ENCODE measurements at regions not wholly inside any gene's neighbourhood (a gene's known extent, or its start where the extent isn't known, plus 50 kb on each side); places are given as distances from the start of the nearest gene placed in this dataset.

DNA sequence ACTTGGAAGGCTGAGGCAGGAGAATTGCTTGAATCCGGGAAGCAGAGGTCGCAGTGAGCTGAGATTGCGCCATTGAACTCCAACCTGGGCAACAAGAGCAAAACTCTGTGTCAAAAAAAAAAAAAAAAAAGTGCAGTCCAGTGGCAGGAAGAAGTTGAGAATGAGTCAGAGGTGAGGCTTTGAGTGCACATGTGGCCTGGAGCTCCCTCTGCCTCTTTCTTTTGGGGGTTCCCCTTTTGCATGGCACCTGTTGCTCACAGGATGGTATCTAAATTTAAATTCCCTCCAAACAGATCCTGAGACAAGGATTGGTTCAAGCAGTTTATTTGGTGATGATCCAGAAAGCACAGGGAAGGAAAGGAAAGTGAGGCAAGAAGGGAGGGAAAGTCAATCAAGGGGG is 151.4 kb upstream of the STX18 start:
- peak; percentile 58 for DNase-seq (ENCODE audit: low spot score)

DNA sequence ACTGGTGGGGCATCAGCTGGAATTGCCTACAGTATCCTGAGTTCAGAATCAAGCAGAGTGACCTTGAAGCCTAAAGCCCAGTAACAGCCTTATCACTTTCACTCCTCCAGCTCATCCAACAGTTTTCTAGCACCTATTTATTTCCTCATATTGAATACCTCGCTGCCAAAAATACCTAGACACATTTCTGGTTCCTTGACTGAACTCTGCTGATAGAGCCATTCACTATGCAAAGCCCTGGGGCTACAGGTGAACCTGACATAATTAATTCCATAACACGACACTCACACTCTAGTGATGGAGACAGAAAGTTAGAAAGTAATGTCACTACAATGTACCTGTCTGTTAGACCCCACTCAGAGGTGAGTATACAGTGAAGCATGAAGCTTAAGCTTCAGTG is 149.0 kb upstream of the STX18 start:
- no peak for DNase-seq (ENCODE audit: low spot score)

DNA sequence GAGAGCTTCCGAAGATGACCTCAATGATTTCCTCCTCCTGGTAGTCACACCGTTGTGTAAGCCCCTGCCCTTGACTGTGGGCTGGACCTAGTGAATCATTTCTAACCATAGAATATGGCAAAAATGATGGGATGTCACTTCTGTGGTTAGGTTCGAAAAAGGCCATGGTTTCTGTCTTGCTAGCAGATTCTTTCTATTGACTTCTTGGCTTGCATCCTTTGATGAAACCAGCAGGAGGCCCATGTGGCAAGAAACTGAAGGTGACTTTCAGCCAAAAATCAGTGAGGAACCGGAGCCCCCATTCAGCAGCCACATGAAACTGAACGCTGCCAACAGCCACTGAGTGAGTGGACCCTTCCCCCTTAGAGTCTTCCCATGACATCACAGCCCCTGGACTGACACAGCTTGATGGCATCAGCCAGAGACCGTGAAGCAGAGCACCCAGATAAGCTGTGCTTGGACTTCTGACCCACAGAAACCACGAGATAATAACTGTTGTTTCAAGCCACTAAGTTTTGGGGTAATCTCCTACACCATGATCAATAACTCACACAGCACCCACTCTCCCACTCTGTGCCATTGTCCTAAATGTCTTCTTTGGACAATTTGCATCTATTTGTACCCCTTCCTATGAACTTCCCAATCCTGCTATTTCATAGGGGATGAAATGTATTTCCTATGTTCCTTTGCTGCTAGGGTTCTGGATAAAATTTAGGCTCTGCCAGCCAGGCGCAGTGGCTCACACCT is 148.0 kb upstream of the STX18 start:
- DNase-seq (ENCODE audit: low spot score): peak; percentile 81

DNA sequence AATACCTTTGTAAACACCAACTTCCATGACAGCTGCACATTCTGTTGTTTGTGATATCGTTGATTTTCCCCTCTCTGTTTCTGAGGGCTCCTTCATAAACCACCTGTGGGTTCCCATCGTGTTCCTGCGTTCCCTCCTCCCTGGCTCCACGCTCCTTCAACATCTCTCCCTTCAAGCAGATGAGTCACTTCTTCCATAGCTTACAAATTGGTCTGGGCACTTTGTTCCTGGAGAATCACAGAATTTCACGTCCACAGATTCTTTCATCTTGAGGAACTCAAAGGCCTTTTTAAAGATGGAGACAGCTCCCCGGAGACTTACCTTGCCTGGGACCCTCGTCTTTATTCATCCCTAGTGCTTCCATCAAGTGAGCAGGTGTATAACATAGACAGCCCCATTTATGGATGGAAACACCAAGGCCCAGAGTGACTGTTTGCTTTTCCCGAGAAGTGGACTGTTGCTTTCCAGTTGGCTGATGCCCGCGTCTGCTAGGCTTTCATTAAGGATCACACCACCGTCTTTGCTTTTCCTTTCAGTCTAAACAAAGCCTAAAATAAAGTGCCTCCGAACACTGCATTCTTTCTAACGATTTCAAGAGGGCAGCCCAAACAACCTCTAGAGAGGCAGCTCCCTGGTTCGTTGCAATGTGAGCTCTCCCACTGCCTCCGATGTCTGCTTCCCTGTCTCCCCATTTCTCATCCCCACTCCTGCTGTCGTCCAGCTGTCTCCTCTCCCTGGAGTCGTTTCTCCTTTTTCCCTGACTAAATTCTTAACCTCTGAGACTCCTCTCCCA is 146.3 kb upstream of the STX18 start:
- DNase-seq (ENCODE audit: low spot score): no peak

DNA sequence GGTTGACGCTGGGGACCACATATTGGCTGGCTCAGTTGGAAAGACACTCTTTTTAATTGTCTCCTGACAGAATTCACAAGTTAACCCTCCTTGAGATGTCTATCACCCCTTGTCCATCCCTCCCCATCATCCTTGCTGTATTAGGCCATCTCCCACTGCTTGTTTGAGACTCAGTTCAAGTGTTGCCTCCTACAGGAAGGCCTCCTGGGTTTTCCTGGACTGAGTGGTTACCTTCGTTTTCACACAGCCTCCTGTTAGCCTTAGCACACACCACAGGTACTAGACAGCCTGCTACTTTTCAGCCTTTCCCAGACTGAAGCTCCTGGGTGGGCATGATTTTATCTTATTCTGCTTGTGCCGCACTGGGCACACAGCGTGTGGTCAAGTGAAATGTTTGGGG is 145.3 kb upstream of the STX18 start:
- DNase-seq (ENCODE audit: low spot score): no peak

DNA sequence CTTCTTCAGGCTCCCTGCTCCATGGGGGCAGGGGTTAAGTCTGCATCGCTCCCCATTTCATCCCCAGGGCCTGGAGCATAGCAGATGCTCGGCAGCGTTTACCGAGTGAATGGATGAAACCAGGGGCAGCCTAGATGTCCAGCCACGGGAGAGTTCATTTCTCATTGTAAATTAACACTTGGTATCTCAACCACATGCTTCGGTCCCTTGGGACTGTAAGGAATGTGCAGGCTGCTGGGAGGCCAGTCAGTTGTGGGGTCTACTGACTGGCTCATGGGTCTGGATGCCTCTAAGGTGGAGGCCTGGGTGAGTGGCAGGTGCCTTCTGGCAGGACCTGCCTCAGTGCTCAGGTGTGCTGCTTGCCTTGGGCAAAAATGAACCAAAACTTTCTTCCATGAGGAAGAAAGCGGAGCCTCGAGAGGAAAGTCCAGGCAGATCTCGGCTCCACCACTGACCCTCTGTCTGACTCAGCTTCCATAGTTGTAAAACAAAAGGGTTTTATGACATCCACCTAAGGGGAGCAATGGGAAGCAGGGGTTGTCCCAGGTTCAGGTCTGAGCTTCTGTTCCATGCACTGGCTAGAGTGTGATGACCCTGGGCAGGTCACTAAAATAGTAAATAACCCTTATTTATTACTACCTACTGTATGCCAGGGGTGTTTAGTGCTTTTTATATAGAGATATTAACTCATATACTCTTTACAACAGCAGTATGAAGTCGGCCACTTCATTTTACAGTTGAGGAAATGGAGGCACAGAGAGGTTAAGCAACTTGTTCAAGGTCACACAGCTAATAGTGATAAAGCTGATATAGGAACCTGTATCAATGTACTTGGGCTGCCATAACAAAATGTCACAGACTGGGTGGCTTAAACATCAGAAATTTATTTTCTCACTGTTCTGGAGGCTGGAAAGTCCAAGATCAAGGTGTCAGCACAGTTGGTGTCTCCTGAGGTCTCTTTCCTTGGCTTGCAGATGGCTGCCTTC is 144.3 kb upstream of the STX18 start:
- no peak for DNase-seq (ENCODE audit: low spot score)

DNA sequence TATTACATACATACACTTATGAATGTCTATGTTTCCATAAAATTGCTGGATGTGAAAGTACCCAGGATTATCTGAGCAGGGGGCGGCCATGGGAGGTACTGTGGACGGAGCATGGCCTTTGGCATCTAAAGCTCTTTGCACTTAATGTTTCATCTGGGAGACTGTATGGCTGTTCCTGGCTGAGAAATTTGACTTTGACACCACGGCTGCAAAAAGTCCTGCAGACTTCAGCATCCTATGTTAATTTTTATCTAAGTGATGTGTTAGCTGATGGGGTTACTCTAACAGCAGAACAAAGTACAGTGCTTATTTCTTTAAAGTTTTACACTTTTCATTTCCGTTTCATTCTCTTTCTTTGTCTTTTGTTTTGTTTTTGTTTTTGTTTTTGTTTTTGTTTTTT is 139.8 kb upstream of the STX18 start:
- DNase-seq (ENCODE audit: low spot score): no peak

DNA sequence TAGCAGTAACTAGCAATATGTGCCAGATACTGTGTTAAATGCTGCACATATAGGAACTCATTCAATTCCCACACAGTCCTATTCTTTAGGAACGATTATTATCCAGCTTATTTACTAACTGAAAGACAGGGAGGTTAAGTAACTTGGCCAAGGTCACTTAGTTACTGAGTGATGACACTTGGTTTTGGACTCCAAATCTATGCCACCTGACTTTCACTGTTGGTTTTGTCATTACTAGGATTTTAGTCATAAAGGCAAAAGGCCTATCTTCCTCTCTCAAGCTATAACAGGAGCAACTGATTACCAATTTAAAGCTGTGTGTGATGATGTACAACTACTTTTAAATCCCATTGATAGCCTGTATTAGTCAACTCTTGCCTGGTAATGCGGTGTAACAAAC is 138.9 kb upstream of the STX18 start:
- DNase-seq (ENCODE audit: low spot score): no peak

DNA sequence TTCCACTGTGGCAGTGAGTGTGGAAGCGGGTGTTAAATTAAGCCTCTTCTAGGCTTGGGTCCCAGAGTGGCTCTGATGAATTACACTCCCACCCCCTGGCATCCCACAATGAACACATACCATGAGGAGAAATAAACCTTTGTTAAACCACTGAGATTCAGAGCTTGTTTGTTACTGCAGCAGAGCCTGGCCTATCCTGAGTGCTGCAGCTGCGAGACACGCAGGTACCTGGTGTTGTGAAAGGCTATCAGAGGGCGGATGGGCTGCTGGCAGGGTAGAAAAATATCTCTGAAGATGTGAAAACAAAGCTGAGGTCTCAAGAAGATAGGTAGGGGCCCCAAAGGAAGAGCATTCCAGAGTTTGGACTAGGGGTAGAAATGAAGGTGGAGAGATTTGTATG is 138.4 kb upstream of the STX18 start:
- DNase-seq (ENCODE audit: low spot score): no peak

DNA sequence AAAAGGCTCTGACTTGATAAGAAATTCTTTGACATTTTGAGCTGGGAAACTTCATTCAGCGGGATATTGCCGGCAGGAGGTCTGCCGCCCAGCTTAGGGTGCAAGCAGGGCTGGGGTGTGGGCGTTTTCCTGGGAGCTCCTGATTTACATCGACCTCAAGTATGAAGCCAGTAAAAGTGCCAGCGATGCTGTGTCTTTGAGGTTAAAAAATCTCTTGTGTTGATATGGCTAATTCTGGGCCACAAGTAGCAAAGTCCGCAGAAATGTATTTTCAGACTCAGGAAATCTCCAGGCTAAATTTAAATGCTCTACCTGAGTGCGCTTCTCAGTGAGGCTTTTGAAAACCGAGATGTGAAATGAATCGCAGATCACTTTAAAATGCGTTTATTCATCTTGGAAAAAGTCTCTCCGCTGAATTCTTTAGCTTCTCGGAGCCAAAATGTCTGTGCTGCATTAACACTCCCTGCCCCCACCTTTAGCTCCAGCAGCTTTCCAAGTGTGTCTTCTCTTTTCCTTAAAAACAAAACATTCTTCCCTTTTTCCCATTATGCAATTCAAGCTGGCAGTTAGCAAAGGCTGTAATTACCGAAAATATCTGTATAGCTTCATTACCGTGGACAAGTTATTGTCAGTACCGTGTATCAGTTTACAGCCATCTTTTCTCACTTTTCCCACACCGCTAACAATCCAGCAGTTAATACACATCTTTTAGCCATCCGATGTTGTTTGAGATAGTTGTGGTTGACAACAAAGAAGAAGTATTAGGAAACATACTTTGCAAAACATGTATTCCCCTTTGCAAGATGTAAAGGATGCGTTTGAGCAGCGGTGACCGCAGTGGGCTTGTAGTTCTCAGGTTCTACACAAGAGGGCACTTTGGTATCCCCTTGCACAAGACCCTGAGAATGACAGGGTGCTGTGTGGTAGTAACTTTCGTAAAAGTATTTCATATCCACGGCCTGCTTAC is 136.0 kb upstream of the STX18 start:
- no peak for DNase-seq (ENCODE audit: low spot score)

DNA sequence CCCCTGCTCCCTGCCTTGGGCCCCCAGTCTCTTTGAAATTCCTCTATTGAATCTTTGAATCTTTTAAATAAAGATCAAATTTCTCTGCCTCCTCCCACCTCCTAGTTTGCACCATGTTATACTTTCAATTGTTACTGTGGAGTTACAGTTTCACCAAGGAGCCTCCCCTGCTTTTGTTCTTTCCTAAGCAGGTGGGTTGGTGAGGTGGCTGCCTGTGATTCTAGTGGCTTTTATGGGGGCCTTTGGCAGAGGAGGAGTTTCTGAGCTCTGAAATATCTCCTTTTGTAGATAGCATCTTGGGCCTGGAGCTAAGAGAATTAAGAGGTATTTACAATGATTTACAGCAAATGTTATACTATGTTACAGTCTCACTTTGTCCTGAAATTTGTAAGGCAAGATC is 133.8 kb upstream of the STX18 start:
- no peak for DNase-seq (ENCODE audit: low spot score)

DNA sequence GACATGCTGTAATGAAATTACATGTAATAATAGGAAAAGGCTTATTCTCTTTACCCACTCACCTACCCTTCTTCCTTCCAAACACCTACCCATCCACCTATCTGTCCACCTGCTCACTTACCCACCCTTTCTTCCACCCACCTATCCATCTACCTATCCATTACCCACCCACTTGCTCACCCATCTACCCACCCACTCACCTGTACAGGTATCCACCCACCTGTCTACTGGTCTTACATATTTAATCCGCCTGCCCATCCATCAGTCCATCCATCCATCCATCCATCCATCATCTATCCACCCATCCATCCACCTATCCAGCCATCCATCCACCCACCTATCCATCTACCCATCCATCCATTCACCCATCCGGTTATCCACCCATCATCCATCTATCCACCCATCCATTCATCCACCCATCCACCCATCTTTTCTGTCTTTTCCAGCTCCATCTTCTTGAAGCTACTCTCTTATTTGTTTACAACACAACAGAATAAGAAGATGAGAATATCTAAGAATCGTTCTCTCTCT is 133.3 kb upstream of the STX18 start:
- no peak for DNase-seq (ENCODE audit: low spot score)

DNA sequence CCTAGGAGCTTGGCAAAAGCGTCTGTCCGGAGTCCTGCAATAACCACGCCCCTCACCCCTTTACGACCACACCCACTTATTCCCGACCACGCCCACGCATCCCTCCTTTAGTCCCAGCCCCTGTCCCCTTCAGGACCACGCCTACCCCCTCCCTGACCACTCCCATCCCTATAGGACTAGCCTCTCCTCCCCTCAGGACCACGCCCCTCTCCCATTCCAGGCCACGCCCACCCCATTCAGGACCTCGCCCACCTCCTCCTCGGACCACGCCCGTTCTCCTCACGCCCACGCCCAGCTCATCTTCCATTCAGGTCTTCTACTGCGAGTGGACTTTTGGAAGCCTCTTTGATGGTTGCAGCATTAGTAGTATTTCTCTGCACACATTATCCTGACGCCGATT is 131.2 kb upstream of the STX18 start:
- DNase-seq (ENCODE audit: low spot score): no peak

DNA sequence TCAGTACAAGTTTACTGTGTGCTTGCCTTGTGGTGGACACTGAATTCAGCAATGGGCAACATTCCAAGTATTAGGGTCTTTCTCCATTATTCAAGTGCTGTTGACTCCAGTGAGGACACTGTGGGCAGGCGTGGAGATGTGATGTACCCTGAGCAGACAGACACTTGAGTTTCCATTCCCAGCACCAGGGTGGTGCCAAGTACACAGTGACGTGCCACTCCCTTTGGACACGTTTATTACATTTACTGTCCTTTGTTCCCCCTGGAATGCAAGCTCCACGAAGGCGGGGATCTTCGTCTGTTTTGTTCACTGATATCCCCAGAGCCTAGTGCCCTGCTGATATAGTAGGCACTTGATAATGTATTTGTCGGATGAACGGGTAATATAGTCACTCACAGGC is 130.6 kb upstream of the STX18 start:
- DNase-seq (ENCODE audit: low spot score): no peak

DNA sequence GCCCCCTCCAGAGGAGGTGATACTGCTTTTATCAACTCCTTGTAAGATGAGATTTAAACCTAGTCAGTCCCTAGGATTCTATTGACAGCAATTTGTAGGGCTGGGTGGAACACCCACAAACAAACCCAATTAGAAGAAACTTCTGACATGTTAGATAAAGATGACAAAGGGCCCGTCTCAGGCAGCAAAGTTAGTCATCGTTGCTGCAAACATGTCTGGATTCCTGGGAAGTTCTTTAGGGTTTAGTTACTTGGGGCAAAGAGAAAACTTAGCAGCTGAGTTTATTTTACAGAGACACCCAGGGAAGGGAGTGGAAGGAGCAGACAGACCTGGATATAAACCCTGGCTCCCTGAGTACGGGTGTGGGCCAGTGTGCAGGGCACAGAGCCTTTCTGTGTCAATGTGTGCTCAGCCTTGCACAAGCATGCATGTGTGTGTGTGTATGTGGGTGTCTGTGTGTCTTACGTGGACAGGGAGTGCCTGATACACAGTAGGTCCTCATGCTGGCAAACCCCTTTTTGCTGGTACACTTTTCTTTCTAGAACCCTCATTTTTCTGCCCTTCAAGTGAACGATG is 130.0 kb upstream of the STX18 start:
- DNase-seq (ENCODE audit: low spot score): no peak

DNA sequence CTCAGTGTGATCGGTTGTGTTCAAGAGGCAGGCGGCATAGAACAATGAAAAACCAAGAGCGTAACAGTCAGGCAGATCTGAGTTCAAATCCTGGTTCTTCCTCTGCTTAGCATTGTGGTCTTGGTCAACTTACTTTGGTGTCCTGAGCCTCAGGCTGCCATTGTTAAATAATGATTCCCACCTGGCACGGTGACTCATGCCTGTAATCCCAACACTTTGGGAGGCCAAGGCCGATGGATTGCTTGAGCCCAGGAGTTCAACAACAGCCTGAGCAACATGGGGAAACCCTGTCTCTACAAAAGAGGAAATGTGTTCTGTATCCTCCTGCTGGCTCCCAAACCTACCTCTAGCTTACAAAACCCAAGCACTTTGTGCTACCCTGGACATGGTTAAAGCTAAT is 129.0 kb upstream of the STX18 start:
- DNase-seq (ENCODE audit: low spot score): no peak

DNA sequence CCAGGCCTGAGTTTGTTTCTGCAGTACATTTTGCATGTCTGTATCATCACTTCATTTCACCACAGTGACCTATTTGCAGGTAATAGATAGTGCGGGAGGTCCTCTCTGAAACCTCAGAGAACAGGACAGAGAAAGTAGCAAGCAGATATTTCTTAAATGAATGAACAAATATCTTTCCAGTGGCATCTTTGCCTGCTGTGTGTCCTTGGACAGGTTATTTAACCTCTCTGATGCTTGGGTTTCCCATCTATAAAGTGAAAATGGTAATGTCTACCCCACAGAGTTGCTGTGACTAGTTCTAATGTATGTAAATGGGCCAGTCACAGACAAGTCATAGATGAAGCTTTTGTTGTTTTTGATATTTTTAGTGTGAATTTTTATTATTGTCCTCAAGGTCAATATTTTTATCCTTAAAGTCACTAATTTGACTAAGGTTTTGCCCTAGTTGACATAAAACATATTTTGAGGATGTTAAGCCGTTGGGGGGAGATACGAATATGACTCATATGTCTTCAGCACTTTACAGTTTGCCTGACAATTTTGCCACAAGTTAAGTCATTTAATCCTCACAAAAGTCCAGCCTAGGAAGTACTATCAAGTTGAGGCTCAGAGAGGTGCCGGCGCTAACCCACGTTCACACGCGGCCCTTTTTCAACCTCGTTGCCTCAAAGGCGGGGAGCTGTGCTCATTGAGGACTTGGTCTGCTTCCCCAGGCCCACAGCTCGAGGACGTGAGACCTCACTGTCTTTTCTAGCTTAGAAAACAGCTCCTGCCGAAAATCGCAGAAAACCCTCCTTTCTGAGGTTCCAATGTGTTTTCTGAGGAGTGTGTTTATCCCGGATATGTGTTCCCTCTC is 126.7 kb upstream of the STX18 start:
- no peak for DNase-seq (ENCODE audit: low spot score)

DNA sequence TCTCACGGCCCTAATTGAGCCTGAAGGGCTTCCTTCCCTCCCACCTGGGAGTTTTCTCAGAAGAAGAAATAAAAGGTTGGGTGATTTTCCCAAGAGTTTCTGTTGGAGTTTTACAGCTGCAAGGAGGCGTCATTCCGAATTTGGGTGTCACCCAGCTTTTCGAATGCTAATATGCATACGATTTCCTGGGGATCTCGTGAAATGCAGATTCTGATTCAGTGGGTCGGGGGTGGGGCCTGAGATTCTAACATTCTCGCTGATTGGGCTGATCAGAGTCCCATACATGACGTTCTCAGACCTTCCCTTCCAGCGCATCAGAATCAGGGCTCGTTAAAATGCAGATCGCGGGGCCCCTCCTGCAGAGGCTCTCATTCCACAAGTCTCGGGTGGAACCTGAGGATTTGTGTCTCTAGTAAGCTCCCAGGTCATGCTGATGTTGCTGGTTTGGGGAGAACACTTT is 125.8 kb upstream of the STX18 start:
- no peak for DNase-seq (ENCODE audit: low spot score)
